OCI-LY3 (cell line): ENCODE measurements at regions not wholly inside any gene's neighbourhood (a gene's known extent, or its start where the extent isn't known, plus 50 kb on each side); places are given as distances from the start of the nearest gene placed in this dataset.

ENCODE experiments used
- H2AFZ ChIP-seq: fragments of 200-600, 300-600 bp; shearing (Covaris generic); 2 replicates; pipeline ENCODE4 v1.6.0; 2014; ENCODE audit warnings: antibody characterized with exemption, low read depth, low read length
- H3K27ac ChIP-seq: fragments of 200-600, 300-600 bp; sonication (generic); 2 replicates; pipeline ENCODE4 v1.5.1; 2014; ENCODE audit warnings: mild to moderate bottlenecking, low read length, moderate library complexity, mixed read lengths
- H3K27me3 ChIP-seq: fragments of 200-600, 300-600 bp; sonication (generic); 2 replicates; pipeline ENCODE4 v1.6.1; 2014; ENCODE audit warnings: low read depth, low read length, mixed read lengths
- H3K36me3 ChIP-seq: fragments of 200-600, 300-600 bp; sonication (generic); replicated peaks from 2 replicates; pipeline ENCODE3; 2014; ENCODE audit warnings: low read depth, low read length, mixed read lengths
- H3K4me1 ChIP-seq: fragments of 300-600, 200-600 bp; sonication (generic); 2 replicates; pipeline ENCODE4 v1.6.1; 2014; ENCODE audit warnings: low read length, mixed read lengths
- H3K4me2 ChIP-seq: fragments of 200-600, 300-600 bp; sonication (generic); 2 replicates; pipeline ENCODE4 v1.6.1; 2014; ENCODE audit warnings: low read length, mixed read lengths
- H3K4me3 ChIP-seq: fragments of 300-600, 200-600 bp; sonication (generic); 2 replicates; pipeline ENCODE4 v1.5.1; 2014; ENCODE audit warnings: antibody characterized with exemption, mild to moderate bottlenecking, low read length, moderate library complexity
- H3K79me2 ChIP-seq: fragments of 300-600, 200-600 bp; shearing (Covaris generic); 2 replicates; pipeline ENCODE4 v1.6.1; 2014; ENCODE audit warnings: mild to moderate bottlenecking, low read length, mixed read lengths
- H3K9ac ChIP-seq: fragments of 300-600, 200-600 bp; shearing (Covaris generic); 2 replicates; pipeline ENCODE4 v1.6.0; 2014; ENCODE audit warnings: mild to moderate bottlenecking, low read length, moderate library complexity
- H3K9me3 ChIP-seq: fragments of 200-600, 300-600 bp; shearing (Covaris generic); 2 replicates; pipeline ENCODE4 v1.6.1; 2014; ENCODE audit warnings: low read length, mixed read lengths; ENCODE audit not compliant: insufficient read depth
- H4K20me1 ChIP-seq: fragments of 200-600, 300-600 bp; sonication (generic); 2 replicates; pipeline ENCODE4 v1.6.1; 2016; ENCODE audit warnings: low read length, mixed read lengths; ENCODE audit not compliant: insufficient read depth
- CTCF ChIP-seq: fragments of 200-600, 300-600 bp; sonication (generic); IDR thresholded peaks from 2 replicates; pipeline ENCODE4 v1.5.1; 2014; ENCODE audit warnings: antibody characterized with exemption, low read length, low read depth
- EZH2phosphoT487 ChIP-seq: fragments of 200-600 bp; shearing (Covaris generic); IDR thresholded peaks from 2 replicates; pipeline ENCODE4 v1.6.1; 2018; ENCODE audit warnings: antibody characterized with exemption, mixed run types, low read depth

GRCh38 chr5:167243463-167243862, 1048.0 kb upstream of the WWC1 start:
- Histone ChIP-seq H3K4me2 (no peak overlapping the region), H3K4me1 (no peaks in the 10 kb centered on the region), H3K27ac (no peak overlapping the region), H3K9me3 (no peaks in the 10 kb centered on the region), H3K36me3 (no peaks in the 10 kb centered on the region), H2AFZ (no peak overlapping the region), H3K4me3 (no peak overlapping the region), H4K20me1 (no peaks in the 10 kb centered on the region), H3K9ac (no peak overlapping the region), H3K79me2 (no peaks in the 10 kb centered on the region), H3K27me3 (no peaks in the 10 kb centered on the region)
- no peak for TF ChIP-seq EZH2phosphoT487
- TF ChIP-seq CTCF = no peak

GRCh38 chr5:167244583-167244982, 1046.9 kb upstream of the WWC1 start:
- Histone ChIP-seq H4K20me1 (no peaks in the 10 kb centered on the region), H3K4me3 (no peak overlapping the region), H3K79me2 (no peaks in the 10 kb centered on the region), H3K4me1 (no peaks in the 10 kb centered on the region), H3K27ac (no peak overlapping the region), H3K36me3 (no peaks in the 10 kb centered on the region), H3K4me2 (no peak overlapping the region), H3K9me3 (no peaks in the 10 kb centered on the region), H2AFZ (no peak overlapping the region), H3K9ac (no peak overlapping the region), H3K27me3 (no peaks in the 10 kb centered on the region)
- no peak for TF ChIP-seq EZH2phosphoT487
- TF ChIP-seq CTCF = no peak

GRCh38 chr5:167245868-167246267, 1045.6 kb upstream of the WWC1 start:
- no peak overlapping the region for H2AFZ ChIP-seq
- H3K4me3 ChIP-seq = no peak overlapping the region
- H3K4me1 ChIP-seq = no peaks in the 10 kb centered on the region
- H3K36me3 ChIP-seq = no peaks in the 10 kb centered on the region
- H3K79me2 ChIP-seq = no peaks in the 10 kb centered on the region
- no peaks in the 10 kb centered on the region for H4K20me1 ChIP-seq
- no peak overlapping the region for H3K27ac ChIP-seq
- H3K9ac ChIP-seq = no peak overlapping the region
- H3K4me2 ChIP-seq = no peak overlapping the region
- H3K27me3 ChIP-seq = no peaks in the 10 kb centered on the region
- TF ChIP-seq EZH2phosphoT487 (no peak), CTCF (no peak)
- no peaks in the 10 kb centered on the region for H3K9me3 ChIP-seq

- Histone ChIP-seq H4K20me1 (no peaks in the 10 kb centered on the region), H3K4me3 (no peak overlapping the region), H3K79me2 (no peaks in the 10 kb centered on the region), H3K4me1 (no peaks in the 10 kb centered on the region), H3K27me3 (no peaks in the 10 kb centered on the region), H3K9ac (no peak overlapping the region), H3K27ac (no peak overlapping the region), H3K36me3 (no peaks in the 10 kb centered on the region), H3K4me2 (no peak overlapping the region), H3K9me3 (no peaks in the 10 kb centered on the region), H2AFZ (no peak overlapping the region)
- TF ChIP-seq CTCF = no peak
- no peak for TF ChIP-seq EZH2phosphoT487
Measured at GRCh38 chr5:167247816-167248215, 1043.6 kb upstream of the WWC1 start.
